Right lobe of liver (tissue), 6 donors: ENCODE measurements at regions not wholly inside any gene's neighbourhood (a gene's known extent, or its start where the extent isn't known, plus 50 kb on each side); places are given as distances from the start of the nearest gene placed in this dataset.

Source experiments
- ATAC-seq, 4 donors: fragments of 200-7000 bp; cut with Tn5 transposase; one replicate each; pipeline ENCODE4 v1.9.1; 2020; ENCODE audit warnings: mild to moderate bottlenecking in 4 of 4, moderate library complexity in 4 of 4
- DNase-seq, 3 donors: peaks; one replicate each; pipeline ENCODE4 v3.0.0-alpha.2; 2020
- H3K27ac ChIP-seq, 3 donors: fragments of 200-600 bp; one replicate each; pipeline ENCODE4 v1.8.0; 2022
- H3K27me3 ChIP-seq, 2 donors: fragments of 200-600 bp; one replicate each; pipeline ENCODE4 v1.8.0; 2022
- H3K36me3 ChIP-seq, 4 donors: fragments of 200-600 bp; sonication (generic) in 1 of 4; one replicate each; pipeline versions ENCODE4 v1.5.1 to v1.8.0; 2017 to 2022; ENCODE audit warnings: control low read depth in 1 of 4
- H3K4me1 ChIP-seq, 4 donors: fragments of 200-600 bp; sonication (generic) in 1 of 4; one replicate each; pipeline versions ENCODE4 v1.5.1 to v1.8.0; 2017 to 2022; ENCODE audit warnings: control low read depth in 1 of 4
- H3K4me3 ChIP-seq, 3 donors: fragments of 200-600 bp; one replicate each; pipeline ENCODE4 v1.8.0; 2022
- H3K9me3 ChIP-seq, 4 donors: fragments of 200-600 bp; sonication (generic) in 1 of 4; one replicate each; pipeline versions ENCODE4 v1.5.1 to v1.8.0; 2017 to 2022; ENCODE audit warnings: control low read depth in 1 of 4
- CTCF ChIP-seq, 4 donors: fragments of 200-600 bp in 3 of 4; fragments of 450-650 bp in 1 of 4; IDR thresholded peaks; one replicate each; pipeline versions ENCODE4 v1.5.1 to v1.8.0; 2016 to 2022; ENCODE audit warnings: antibody characterized with exemption in 4 of 4, mild to moderate bottlenecking in 2 of 4
- POLR2A ChIP-seq: fragments of 450-650 bp; IDR thresholded peaks from one replicate; pipeline ENCODE4 v1.6.1; 2017; ENCODE audit warnings: antibody characterized with exemption, mild to moderate bottlenecking
- WGBS: methylation state at CpG from one replicate; pipeline ENCODE4 v1.1.6; 2018; ENCODE audit warnings: low coverage, low lambda C conversion rate; ENCODE audit not compliant: insufficient coverage; ENCODE audit errors: missing lambda C conversion rate; 5-methylcytosine and 5-hydroxymethylcytosine counted together
- intact Hi-C, 2 donors: fragments of 100-400 bp; cut with DNase I; formaldehyde crosslinking; loops; one replicate each; pipeline versions ENCODE4 v1.11.2 to v1.14.1; 2022
- donor health status: DM: no; HTN: yes; CAD: no.
- donor health status: DM: no; HTN: no; CAD: no.
- donor health status: DM: no; HTN: no; CAD: no.
- donor health status: DM: no; HTN: yes; CAD: no.
- donor health status: DM: no; HTN: yes; CAD: no.

- no peak overlapping the region for H3K4me3 ChIP-seq
- ATAC-seq (no peak), DNase-seq (no peak)
- no peaks in the 10 kb centered on the region for H3K4me1 ChIP-seq
- no peaks in the 10 kb centered on the region for H3K9me3 ChIP-seq
- H3K36me3 ChIP-seq: no peaks in the 10 kb centered on the region
- intact Hi-C loops: no loop called here
- WGBS: 39% methylated on average over 2 of the region's 2 CpGs
- no peak overlapping the region for H3K27ac ChIP-seq
- H3K27me3 ChIP-seq: no peaks in the 10 kb centered on the region
- TF ChIP-seq CTCF (IDR thresholded peaks at IDR 0.05): no peak
- no peak for TF ChIP-seq POLR2A
Measured at GRCh38 chr3:143210141-143210540, 90.6 kb downstream of the CHST2 start.

- no peak overlapping the region for H3K4me3 ChIP-seq
- ATAC-seq: no peak
- no peaks in the 10 kb centered on the region for H3K9me3 ChIP-seq
- intact Hi-C loops: no loop called here
- TF ChIP-seq POLR2A (no peak), CTCF (IDR thresholded peaks at IDR 0.05) (no peak)
- H3K4me1 ChIP-seq: peaks cover 0 to 5% (median 0%) of the 10 kb centered on the region in 4 donors
- no peak overlapping the region for H3K27ac ChIP-seq
- no peaks in the 10 kb centered on the region for H3K36me3 ChIP-seq
- WGBS: 80% methylated on average over 4 of the region's 4 CpGs
- no peaks in the 10 kb centered on the region for H3K27me3 ChIP-seq
- DNase-seq: no peak
Measured at GRCh38 chr3:143215059-143215458, 95.5 kb downstream of the CHST2 start.
